ENCODE measurements at regions not wholly inside any gene's neighbourhood (a gene's known extent, or its start where the extent isn't known, plus 50 kb on each side); places are given as distances from the start of the nearest gene placed in this dataset.

- Histone ChIP-seq H3K27me3 (replicated peaks; ENCODE audit: control insufficient read depth, insufficient read depth, low read length) (no peaks in the 10 kb centered on the region), H3K4me3 (replicated peaks; ENCODE audit: low read depth, low read length) (no peak overlapping the region), H3K36me3 (ENCODE audit: control insufficient read depth, insufficient read depth, low read length) (no peaks in the 10 kb centered on the region)
- TF ChIP-seq CTCF (IDR thresholded peaks at IDR 0.05; ENCODE audit: insufficient read depth, low read length, poor library complexity, severe bottlenecking), result no peak
- no peak for DNase-seq (ENCODE audit: extremely low read depth, insufficient read length)
Measured at GRCh38 chr12:66960704-66961690, 282.1 kb upstream of the GRIP1 start.

GRCh38 chr12:66962290-66962689, 283.4 kb upstream of the GRIP1 start:
- TF ChIP-seq CTCF (IDR thresholded peaks at IDR 0.05; ENCODE audit: insufficient read depth, low read length, poor library complexity, severe bottlenecking), result no peak
- Histone ChIP-seq H3K27me3 (replicated peaks; ENCODE audit: control insufficient read depth, insufficient read depth, low read length) (no peaks in the 10 kb centered on the region), H3K36me3 (ENCODE audit: control insufficient read depth, insufficient read depth, low read length) (no peaks in the 10 kb centered on the region), H3K4me3 (replicated peaks; ENCODE audit: low read depth, low read length) (no peak overlapping the region)
- DNase-seq (ENCODE audit: extremely low read depth, insufficient read length), result no peak

- Histone ChIP-seq H3K36me3 (ENCODE audit: control insufficient read depth, insufficient read depth, low read length) (no peaks in the 10 kb centered on the region), H3K27me3 (replicated peaks; ENCODE audit: control insufficient read depth, insufficient read depth, low read length) (no peaks in the 10 kb centered on the region), H3K4me3 (replicated peaks; ENCODE audit: low read depth, low read length) (no peak overlapping the region)
- DNase-seq (ENCODE audit: extremely low read depth, insufficient read length), result no peak
- no peak for TF ChIP-seq CTCF (IDR thresholded peaks at IDR 0.05; ENCODE audit: insufficient read depth, low read length, poor library complexity, severe bottlenecking)
Measured at GRCh38 chr12:66963901-66964300, 285.0 kb upstream of the GRIP1 start.

GRCh38 chr12:66964629-66965028, 285.8 kb upstream of the GRIP1 start:
- no peaks in the 10 kb centered on the region for H3K27me3 ChIP-seq (replicated peaks; ENCODE audit: control insufficient read depth, insufficient read depth, low read length)
- H3K4me3 ChIP-seq (replicated peaks; ENCODE audit: low read depth, low read length), result no peak overlapping the region

GRCh38 chr12:66965621-66966020, 286.7 kb upstream of the GRIP1 start:
- Histone ChIP-seq H3K27me3 (replicated peaks; ENCODE audit: control insufficient read depth, insufficient read depth, low read length) (no peaks in the 10 kb centered on the region), H3K4me3 (replicated peaks; ENCODE audit: low read depth, low read length) (no peak overlapping the region), H3K36me3 (ENCODE audit: control insufficient read depth, insufficient read depth, low read length) (no peaks in the 10 kb centered on the region)
- no peak for TF ChIP-seq CTCF (IDR thresholded peaks at IDR 0.05; ENCODE audit: insufficient read depth, low read length, poor library complexity, severe bottlenecking)
- DNase-seq (ENCODE audit: extremely low read depth, insufficient read length), result no peak

More at GRCh38 chr12:66964629-66965028, 285.8 kb upstream of the GRIP1 start:
- DNase-seq (ENCODE audit: extremely low read depth, insufficient read length), result peak; percentile 4
- no peaks in the 10 kb centered on the region for H3K36me3 ChIP-seq (ENCODE audit: control insufficient read depth, insufficient read depth, low read length)
- TF ChIP-seq CTCF (IDR thresholded peaks at IDR 0.05; ENCODE audit: insufficient read depth, low read length, poor library complexity, severe bottlenecking), result no peak
